HCT116 (cell line): ENCODE measurements at regions not wholly inside any gene's neighbourhood (a gene's known extent, or its start where the extent isn't known, plus 50 kb on each side); places are given as distances from the start of the nearest gene placed in this dataset.

Source experiments
- ATAC-seq: fragments of 200-7000 bp; cut with Tn5 transposase; 2 replicates; pipeline ENCODE4 v1.9.1; 2020; ENCODE audit warnings: mild to moderate bottlenecking, moderate library complexity
- BruUV-seq: library from RNA; stranded (reverse); fragments of 400-500 nt; replicated peaks from 2 replicates; lab custom pipeline; 2021; lab: Mats Ljungman, UMichigan
- CTCF ChIA-PET: fragments of 300-600 bp; sonication (Branson Sonifier 250); formaldehyde crosslinking; loops from one replicate; lab custom pipeline; 2021; ENCODE audit warnings: antibody characterized with exemption; lab: Charles Lee
- POLR2A ChIA-PET: fragments of 300-600, 350-600 bp; sonication (Branson Sonifier 250); formaldehyde crosslinking; loops from one replicate; lab custom pipeline; 2021; ENCODE audit warnings: antibody characterized with exemption; lab: Charles Lee
- RAD21 ChIA-PET, 2 experiments: fragments of 300-600 bp; sonication (Branson Sonifier 250); formaldehyde crosslinking; loops; one replicate each; lab custom pipeline; 2023; ENCODE audit warnings: low total read pairs in 2 of 2; ENCODE audit not compliant: uncharacterized antibody in 2 of 2, unreplicated experiment in 2 of 2, low non-redundant PET in 1 of 2; lab: Charles Lee
- DNase-seq: peaks from one replicate; pipeline ENCODE4 v3.0.0-alpha.2; 2010; ENCODE audit warnings: low read depth, low spot score
- H2AFZ ChIP-seq: fragments of 200-600 bp; shearing (Covaris generic), sonication (generic); 2 replicates; pipeline ENCODE4 v1.6.1; 2017; ENCODE audit warnings: low read depth, mixed run types, mixed read lengths, antibody characterized with exemption, low read length; ENCODE audit not compliant: poor library complexity, severe bottlenecking
- H3K27ac ChIP-seq: 2 replicates; pipeline ENCODE4 v1.5.1; 2012; ENCODE audit warnings: low read depth, low read length
- H3K27me3 ChIP-seq: fragments of 200-600 bp; sonication (generic); 2 replicates; pipeline ENCODE4 v1.6.1; 2016; ENCODE audit warnings: mixed run types, low read length, mixed read lengths; ENCODE audit not compliant: insufficient read depth
- H3K36me3 ChIP-seq, 2 experiments: fragments of 200-500 bp in 1 of 2; fragments of 200-600 bp in 1 of 2; sonication (Bioruptor generic) in 1 of 2; sonication (generic) in 1 of 2; 2 replicates each; pipeline versions ENCODE4 v1.5.1 to v1.6.1; 2014 to 2016; ENCODE audit warnings: low read length in 2 of 2, inconsistent platforms in 1 of 2, mixed read lengths in 1 of 2, mixed run types in 1 of 2; ENCODE audit not compliant: insufficient read depth in 2 of 2, control insufficient read depth in 1 of 2
- H3K4me1 ChIP-seq, 2 experiments: fragments of 200-600 bp in 1 of 2; sonication (generic) in 1 of 2; 2 replicates each; pipeline versions ENCODE4 v1.5.1 to v1.6.1; 2012 to 2017; ENCODE audit warnings: low read length in 2 of 2, inconsistent platforms in 1 of 2, mild to moderate bottlenecking in 1 of 2, mixed read lengths in 1 of 2, mixed run types in 1 of 2, moderate library complexity in 1 of 2; ENCODE audit not compliant: insufficient read depth in 2 of 2, control insufficient read depth in 1 of 2
- H3K4me2 ChIP-seq: fragments of 200-600 bp; sonication (generic); 2 replicates; pipeline ENCODE4 v1.6.1; 2017; ENCODE audit warnings: mixed run types, low read length, mixed read lengths
- H3K4me3 ChIP-seq, 2 experiments: fragments of 200-600 bp in 1 of 2; sonication (generic) in 1 of 2; replicated peaks in 1 of 2; 2 replicates each; pipeline ENCODE4 v1.5.1; 2011 to 2016; ENCODE audit warnings: low read length in 2 of 2, control low read depth in 1 of 2, low read depth in 1 of 2, mild to moderate bottlenecking in 1 of 2, mixed read lengths in 1 of 2, mixed run types in 1 of 2
- H3K79me2 ChIP-seq: fragments of 200-600 bp; sonication (generic); 2 replicates; pipeline ENCODE4 v1.6.1; 2017; ENCODE audit warnings: mild to moderate bottlenecking, mixed run types, low read length, moderate library complexity, mixed read lengths; ENCODE audit not compliant: insufficient read depth
- H3K9ac ChIP-seq: fragments of 200-600 bp; sonication (generic); 2 replicates; pipeline ENCODE4 v1.6.1; 2016; ENCODE audit warnings: low read length, mixed read lengths
- H3K9me2 ChIP-seq: fragments of 200-600 bp; sonication (generic), shearing (Covaris generic); 2 replicates; pipeline ENCODE4 v1.6.1; 2017; ENCODE audit warnings: mixed run types, mild to moderate bottlenecking, moderate library complexity; ENCODE audit not compliant: insufficient read depth
- H3K9me3 ChIP-seq, 2 experiments: fragments of 200-500 bp in 1 of 2; fragments of 200-600 bp in 1 of 2; sonication (Bioruptor generic) in 1 of 2; sonication (generic) in 1 of 2; 2 replicates each; pipeline ENCODE4 v1.6.1; 2014 to 2017; ENCODE audit warnings: low read length in 2 of 2, mixed read lengths in 2 of 2, inconsistent platforms in 1 of 2, low read depth in 1 of 2, mild to moderate bottlenecking in 1 of 2, mixed run types in 1 of 2, moderate library complexity in 1 of 2; ENCODE audit not compliant: control insufficient read depth in 1 of 2, insufficient read depth in 1 of 2
- H4K20me1 ChIP-seq: fragments of 200-600 bp; sonication (generic), shearing (Covaris generic); 2 replicates; pipeline ENCODE4 v1.6.1; 2017; ENCODE audit warnings: mixed run types, mild to moderate bottlenecking, moderate library complexity; ENCODE audit not compliant: insufficient read depth
- CBX3 ChIP-seq: IDR thresholded peaks from 2 replicates; pipeline ENCODE4 v1.6.1; 2012; ENCODE audit warnings: low read depth
- CEBPB ChIP-seq: IDR thresholded peaks from 2 replicates; pipeline ENCODE4 v1.6.1; 2012; ENCODE audit warnings: low read depth
- ELF1 ChIP-seq: IDR thresholded peaks from 2 replicates; pipeline ENCODE4 v1.6.1; 2012; ENCODE audit warnings: low read depth, borderline replicate concordance
- EZH2 ChIP-seq: fragments of 200-600 bp; sonication (generic); IDR thresholded peaks from 2 replicates; pipeline ENCODE4 v1.6.1; 2017; ENCODE audit warnings: antibody characterized with exemption, mixed run types
- JUND ChIP-seq: IDR thresholded peaks from 2 replicates; pipeline ENCODE4 v1.6.1; 2012
- POLR2AphosphoS5 ChIP-seq: IDR thresholded peaks from 2 replicates; pipeline ENCODE4 v1.6.1; 2011; ENCODE audit warnings: mild to moderate bottlenecking, low read depth, low read length, moderate library complexity
- SIN3A ChIP-seq: IDR thresholded peaks from 2 replicates; pipeline ENCODE4 v1.6.1; 2012; ENCODE audit warnings: low read depth
- SP1 ChIP-seq: IDR thresholded peaks from 2 replicates; pipeline ENCODE4 v1.6.1; 2012; ENCODE audit warnings: low read depth
- TCF7L2 ChIP-seq: IDR thresholded peaks from 2 replicates; pipeline ENCODE4 v1.7.0; 2011; ENCODE audit warnings: borderline replicate concordance, inconsistent platforms; ENCODE audit not compliant: insufficient read depth, insufficient read length; ENCODE audit errors: extremely low read depth
- ZNF274 ChIP-seq: fragments of 200-500 bp; sonication (Bioruptor generic); IDR thresholded peaks from 2 replicates; pipeline ENCODE4 v1.6.1; 2014; ENCODE audit warnings: mild to moderate bottlenecking, low read depth, low read length, inconsistent platforms
- intact Hi-C: fragments of 100-400 bp; cut with micrococcal nuclease; formaldehyde crosslinking; loops from 2 replicates; pipeline ENCODE4 v1.10.0; 2022
- TF ChIP-seq, protein P1 (sequence below): IDR thresholded peaks from 2 replicates; pipeline ENCODE4 v1.6.1; 2011; ENCODE audit warnings: mild to moderate bottlenecking, low read length, moderate library complexity; ENCODE audit not compliant: insufficient replicate concordance; ENCODE audit errors: extremely low read depth

DNA sequence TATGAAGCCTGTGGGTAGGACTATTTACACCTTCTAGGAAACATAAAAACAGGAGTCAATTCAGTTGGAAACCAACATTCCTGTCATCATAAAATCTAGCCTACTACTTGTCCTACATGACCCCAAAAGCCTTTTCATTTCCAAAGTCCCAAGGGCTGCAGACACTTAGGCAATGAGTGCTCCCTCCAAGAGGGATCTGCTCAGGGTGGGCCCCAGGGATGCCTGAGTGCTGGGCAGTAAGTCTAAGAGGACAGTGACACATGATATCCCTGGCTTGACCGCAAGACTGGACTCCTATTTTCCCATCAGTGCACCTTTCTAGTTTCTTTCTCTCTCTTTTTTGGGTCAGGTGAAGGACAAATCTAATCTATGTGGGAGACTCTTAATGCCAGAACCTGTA lies 1101.3 kb downstream of the GRIK2 start:
- no peaks in the 10 kb centered on the region for H3K9me3 ChIP-seq
- H3K9ac ChIP-seq, result no peak overlapping the region
- H4K20me1 ChIP-seq, result no peaks in the 10 kb centered on the region
- H3K27ac ChIP-seq, result no peak overlapping the region
- no peaks in the 10 kb centered on the region for H3K79me2 ChIP-seq
- H3K4me1 ChIP-seq, result no peaks in the 10 kb centered on the region
- no peak overlapping the region for H3K4me2 ChIP-seq
- POLR2A ChIA-PET, result no interaction called here
- no peaks in the 10 kb centered on the region for H3K36me3 ChIP-seq
- intact Hi-C loops, result no loop called here
- ATAC-seq (no peak), DNase-seq (no peak)
- no peaks in the 10 kb centered on the region for H3K27me3 ChIP-seq
- H3K9me2 ChIP-seq, result no peaks in the 10 kb centered on the region
- CTCF ChIA-PET, result no interaction called here
- BruUV-seq, result no TSS peak
- H2AFZ ChIP-seq, result no peak overlapping the region
- TF ChIP-seq SP1, result no peak
- no peak for TF ChIP-seq ZNF274
- no peak for TF ChIP-seq JUND
- TF ChIP-seq TCF7L2, result no peak
- TF ChIP-seq CBX3, result no peak
- TF ChIP-seq, protein P1, sequence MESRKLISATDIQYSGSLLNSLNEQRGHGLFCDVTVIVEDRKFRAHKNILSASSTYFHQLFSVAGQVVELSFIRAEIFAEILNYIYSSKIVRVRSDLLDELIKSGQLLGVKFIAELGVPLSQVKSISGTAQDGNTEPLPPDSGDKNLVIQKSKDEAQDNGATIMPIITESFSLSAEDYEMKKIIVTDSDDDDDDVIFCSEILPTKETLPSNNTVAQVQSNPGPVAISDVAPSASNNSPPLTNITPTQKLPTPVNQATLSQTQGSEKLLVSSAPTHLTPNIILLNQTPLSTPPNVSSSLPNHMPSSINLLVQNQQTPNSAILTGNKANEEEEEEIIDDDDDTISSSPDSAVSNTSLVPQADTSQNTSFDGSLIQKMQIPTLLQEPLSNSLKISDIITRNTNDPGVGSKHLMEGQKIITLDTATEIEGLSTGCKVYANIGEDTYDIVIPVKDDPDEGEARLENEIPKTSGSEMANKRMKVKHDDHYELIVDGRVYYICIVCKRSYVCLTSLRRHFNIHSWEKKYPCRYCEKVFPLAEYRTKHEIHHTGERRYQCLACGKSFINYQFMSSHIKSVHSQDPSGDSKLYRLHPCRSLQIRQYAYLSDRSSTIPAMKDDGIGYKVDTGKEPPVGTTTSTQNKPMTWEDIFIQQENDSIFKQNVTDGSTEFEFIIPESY, result no peak
- TF ChIP-seq CEBPB, result no peak
- TF ChIP-seq POLR2AphosphoS5, result no peak
- TF ChIP-seq SIN3A, result no peak
- TF ChIP-seq EZH2, result no peak
- no peak for TF ChIP-seq ELF1
- TF ChIP-seq, all 23 proteins: peak for 0
- RAD21 ChIA-PET, result no interaction called here
- no peak overlapping the region for H3K4me3 ChIP-seq
